Gastroesophageal sphincter (tissue), 3 donors: ENCODE measurements at regions not wholly inside any gene's neighbourhood (a gene's known extent, or its start where the extent isn't known, plus 50 kb on each side); places are given as distances from the start of the nearest gene placed in this dataset.

Experiments used
- POLR2A ChIP-seq, 2 donors: fragments of 450-650 bp; IDR thresholded peaks; one replicate each; pipeline ENCODE4 v1.6.1; 2017; ENCODE audit warnings: antibody characterized with exemption in 2 of 2, mild to moderate bottlenecking in 2 of 2, moderate library complexity in 1 of 2
- POLR2AphosphoS5 ChIP-seq: sonication (generic); formaldehyde crosslinking; IDR thresholded peaks from one replicate; pipeline ENCODE4 v1.6.1; 2017; ENCODE audit warnings: antibody characterized with exemption
- TF ChIP-seq, protein P1 (sequence below), 4 experiments: fragments of 200-600 bp in 2 of 4; fragments of 450-650 bp in 2 of 4; sonication (generic) in 1 of 4; IDR thresholded peaks; one replicate each; pipeline ENCODE4 v1.5.1; 2017 to 2019; ENCODE audit warnings: antibody characterized with exemption in 4 of 4, mild to moderate bottlenecking in 2 of 4, moderate library complexity in 2 of 4

DNA sequence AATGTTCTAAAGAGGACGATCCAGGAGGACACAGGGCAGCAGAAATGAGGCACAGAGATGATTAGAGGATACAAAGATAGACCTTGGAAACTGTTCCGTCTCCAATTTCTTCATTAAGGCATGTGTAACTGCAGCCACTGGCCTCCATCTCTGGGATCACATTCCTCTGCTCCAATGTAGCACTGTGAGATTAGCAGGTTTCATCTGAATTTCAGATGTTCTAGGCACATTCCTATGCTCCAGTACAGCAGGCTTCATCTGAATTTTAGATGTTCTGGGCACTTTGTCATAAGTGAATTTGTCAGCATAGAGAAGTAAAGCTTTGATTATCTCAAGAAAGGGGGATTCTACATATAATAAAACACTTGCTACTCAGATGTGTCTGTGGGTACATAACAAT lies 671.4 kb downstream of the MTRR start:
- TF ChIP-seq POLR2A (IDR thresholded peaks at IDR 0.05) (no peak), POLR2AphosphoS5 (no peak)
- TF ChIP-seq, protein P1, sequence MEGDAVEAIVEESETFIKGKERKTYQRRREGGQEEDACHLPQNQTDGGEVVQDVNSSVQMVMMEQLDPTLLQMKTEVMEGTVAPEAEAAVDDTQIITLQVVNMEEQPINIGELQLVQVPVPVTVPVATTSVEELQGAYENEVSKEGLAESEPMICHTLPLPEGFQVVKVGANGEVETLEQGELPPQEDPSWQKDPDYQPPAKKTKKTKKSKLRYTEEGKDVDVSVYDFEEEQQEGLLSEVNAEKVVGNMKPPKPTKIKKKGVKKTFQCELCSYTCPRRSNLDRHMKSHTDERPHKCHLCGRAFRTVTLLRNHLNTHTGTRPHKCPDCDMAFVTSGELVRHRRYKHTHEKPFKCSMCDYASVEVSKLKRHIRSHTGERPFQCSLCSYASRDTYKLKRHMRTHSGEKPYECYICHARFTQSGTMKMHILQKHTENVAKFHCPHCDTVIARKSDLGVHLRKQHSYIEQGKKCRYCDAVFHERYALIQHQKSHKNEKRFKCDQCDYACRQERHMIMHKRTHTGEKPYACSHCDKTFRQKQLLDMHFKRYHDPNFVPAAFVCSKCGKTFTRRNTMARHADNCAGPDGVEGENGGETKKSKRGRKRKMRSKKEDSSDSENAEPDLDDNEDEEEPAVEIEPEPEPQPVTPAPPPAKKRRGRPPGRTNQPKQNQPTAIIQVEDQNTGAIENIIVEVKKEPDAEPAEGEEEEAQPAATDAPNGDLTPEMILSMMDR (IDR thresholded peaks at IDR 0.05), result no peak
